GM21381 (cell line): ENCODE measurements at regions not wholly inside any gene's neighbourhood (a gene's known extent, or its start where the extent isn't known, plus 50 kb on each side); places are given as distances from the start of the nearest gene placed in this dataset.

Source experiments
- ATAC-seq: cut with Tn5 transposase; IDR thresholded peaks from one replicate; pipeline ENCODE4 v1.9.1; 2021; ENCODE audit warnings: mild to moderate bottlenecking, moderate library complexity; ENCODE audit not compliant: unreplicated experiment

GRCh38 chr3:104582092-104582491 is 784.6 kb upstream of the ALCAM start:
- no peak for ATAC-seq

- ATAC-seq: no peak
Observed at GRCh38 chr3:104584682-104585081, 782.0 kb upstream of the ALCAM start.

GRCh38 chr3:104586344-104586743 is 780.4 kb upstream of the ALCAM start:
- ATAC-seq: no peak

- no peak for ATAC-seq
Observed at GRCh38 chr3:104588442-104588841, 778.3 kb upstream of the ALCAM start.

- no peak for ATAC-seq
Observed at GRCh38 chr3:104591776-104592175, 774.9 kb upstream of the ALCAM start.

- ATAC-seq: no peak
Observed at GRCh38 chr3:104594491-104594890, 772.2 kb upstream of the ALCAM start.

GRCh38 chr3:104596054-104596453 is 770.7 kb upstream of the ALCAM start:
- no peak for ATAC-seq

- ATAC-seq: peak; percentile 88
Observed at GRCh38 chr3:104596551-104596950, 770.2 kb upstream of the ALCAM start.

GRCh38 chr3:104598848-104599511 is 767.7 kb upstream of the ALCAM start:
- ATAC-seq: no peak

- no peak for ATAC-seq
Observed at GRCh38 chr3:104604326-104605010, 762.2 kb upstream of the ALCAM start.

- ATAC-seq: no peak
Observed at GRCh38 chr3:104606812-104607211, 759.9 kb upstream of the ALCAM start.

- no peak for ATAC-seq
Observed at GRCh38 chr3:104610730-104611652, 755.7 kb upstream of the ALCAM start.

- ATAC-seq: no peak
Observed at GRCh38 chr3:104612218-104612617, 754.5 kb upstream of the ALCAM start.

- ATAC-seq: no peak
Observed at GRCh38 chr3:104614564-104614963, 752.1 kb upstream of the ALCAM start.

GRCh38 chr3:104628185-104628789 is 738.4 kb upstream of the ALCAM start:
- ATAC-seq: peak; percentile 77

- no peak for ATAC-seq
Observed at GRCh38 chr3:104629038-104629437, 737.7 kb upstream of the ALCAM start.

GRCh38 chr3:104631254-104631653 is 735.5 kb upstream of the ALCAM start:
- no peak for ATAC-seq

- ATAC-seq: no peak
Observed at GRCh38 chr3:104632521-104632920, 734.2 kb upstream of the ALCAM start.

- no peak for ATAC-seq
Observed at GRCh38 chr3:104632947-104633346, 733.8 kb upstream of the ALCAM start.

GRCh38 chr3:104635872-104636580 is 730.7 kb upstream of the ALCAM start:
- no peak for ATAC-seq

- no peak for ATAC-seq
Observed at GRCh38 chr3:104642827-104643226, 723.9 kb upstream of the ALCAM start.
